Panc1 (cell line): ENCODE measurements at regions not wholly inside any gene's neighbourhood (a gene's known extent, or its start where the extent isn't known, plus 50 kb on each side); places are given as distances from the start of the nearest gene placed in this dataset.

ENCODE experiments used
- ATAC-seq: fragments of 200-7000 bp; cut with Tn5 transposase; 2 replicates; pipeline ENCODE4 v1.9.1; 2020; ENCODE audit warnings: mild to moderate bottlenecking, moderate library complexity
- BruUV-seq: library from RNA; stranded (reverse); fragments of 400-500 nt; replicated peaks from 2 replicates; lab custom pipeline; 2021; lab: Mats Ljungman, UMichigan
- CTCF ChIA-PET: fragments of 300-600 bp; sonication (Branson Sonifier 250); formaldehyde crosslinking; loops from one replicate; lab custom pipeline; 2022; ENCODE audit warnings: antibody characterized with exemption; lab: Charles Lee
- POLR2A ChIA-PET: fragments of 300-600 bp; sonication (Branson Sonifier 250); formaldehyde crosslinking; loops from one replicate; lab custom pipeline; 2022; ENCODE audit warnings: antibody characterized with exemption; lab: Charles Lee
- DNase-seq: peaks from one replicate; pipeline ENCODE4 v3.0.0-alpha.2; 2010; ENCODE audit warnings: low read depth, low spot score
- H3K27ac ChIP-seq: 2 replicates; pipeline ENCODE4 v1.5.1; 2011; ENCODE audit warnings: mild to moderate bottlenecking, low read length, inconsistent platforms
- H3K27me3 ChIP-seq: fragments of 200-500 bp; sonication (Bioruptor generic); 2 replicates; pipeline ENCODE4 v1.6.0; 2014; ENCODE audit warnings: low read length, inconsistent platforms; ENCODE audit not compliant: control insufficient read depth, insufficient read depth
- H3K36me3 ChIP-seq: fragments of 200-500 bp; sonication (Bioruptor generic); 2 replicates; pipeline ENCODE4 v1.5.1; 2014; ENCODE audit warnings: inconsistent platforms, mild to moderate bottlenecking, low read length, moderate library complexity; ENCODE audit not compliant: control insufficient read depth, insufficient read depth
- H3K4me1 ChIP-seq: 2 replicates; pipeline ENCODE4 v1.5.1; 2011; ENCODE audit warnings: inconsistent platforms, mild to moderate bottlenecking, low read length, moderate library complexity; ENCODE audit not compliant: control insufficient read depth, insufficient read depth
- H3K4me3 ChIP-seq, 2 experiments: 2 replicates each; pipeline ENCODE4 v1.5.1; 2011 to 2012; ENCODE audit warnings: low read depth in 2 of 2, low read length in 2 of 2, mild to moderate bottlenecking in 2 of 2, inconsistent platforms in 1 of 2, moderate library complexity in 1 of 2
- H3K9me3 ChIP-seq: fragments of 200-500 bp; sonication (Bioruptor generic); 2 replicates; pipeline ENCODE4 v1.5.1; 2014; ENCODE audit warnings: low read depth, mild to moderate bottlenecking, inconsistent platforms, low read length, moderate library complexity; ENCODE audit not compliant: control insufficient read depth, insufficient read depth
- POLR2AphosphoS5 ChIP-seq: IDR thresholded peaks from 2 replicates; pipeline ENCODE4 v1.6.1; 2012; ENCODE audit warnings: mild to moderate bottlenecking, low read depth, low read length, moderate library complexity
- SIN3A ChIP-seq: IDR thresholded peaks from 2 replicates; pipeline ENCODE4 v1.6.1; 2012; ENCODE audit warnings: low read depth, mild to moderate bottlenecking, low read length, moderate library complexity, borderline replicate concordance; ENCODE audit not compliant: insufficient read depth
- TCF7L2 ChIP-seq: IDR thresholded peaks from 2 replicates; pipeline ENCODE4 v1.6.1; 2011; ENCODE audit warnings: mild to moderate bottlenecking, low read depth, low read length, inconsistent platforms
- in situ Hi-C: cut with HindIII; loops from 2 replicates; pipeline ENCODE4 v1.10.0; 2016; ENCODE audit warnings: low sequenced_read_pairs, low pct_unique_long_range_greater_than_20kb
- intact Hi-C: fragments of 100-400 bp; cut with micrococcal nuclease; formaldehyde crosslinking; loops from one replicate; pipeline ENCODE4 v1.10.0; 2022; ENCODE audit not compliant: unreplicated experiment
- TF ChIP-seq, protein P1 (sequence below), 2 experiments: IDR thresholded peaks; 2 replicates each; pipeline ENCODE4 v1.6.1; 2011 to 2012; ENCODE audit warnings: low read depth in 2 of 2, control low read depth in 1 of 2, low read length in 1 of 2, mild to moderate bottlenecking in 1 of 2, moderate library complexity in 1 of 2; ENCODE audit not compliant: insufficient read depth in 1 of 2

- ATAC-seq = no peak
- POLR2A ChIA-PET = no interaction called here
- CTCF ChIA-PET = no interaction called here
Measured at GRCh38 chr14:53792909-53793308, 163.7 kb downstream of the BMP4 start.

GRCh38 chr14:53790731-53791500 lies 165.7 kb downstream of the BMP4 start:
- H3K4me3 ChIP-seq = no peak overlapping the region
- TF ChIP-seq POLR2AphosphoS5 (no peak), SIN3A (no peak), TCF7L2 (no peak)
- TF ChIP-seq, protein P1, sequence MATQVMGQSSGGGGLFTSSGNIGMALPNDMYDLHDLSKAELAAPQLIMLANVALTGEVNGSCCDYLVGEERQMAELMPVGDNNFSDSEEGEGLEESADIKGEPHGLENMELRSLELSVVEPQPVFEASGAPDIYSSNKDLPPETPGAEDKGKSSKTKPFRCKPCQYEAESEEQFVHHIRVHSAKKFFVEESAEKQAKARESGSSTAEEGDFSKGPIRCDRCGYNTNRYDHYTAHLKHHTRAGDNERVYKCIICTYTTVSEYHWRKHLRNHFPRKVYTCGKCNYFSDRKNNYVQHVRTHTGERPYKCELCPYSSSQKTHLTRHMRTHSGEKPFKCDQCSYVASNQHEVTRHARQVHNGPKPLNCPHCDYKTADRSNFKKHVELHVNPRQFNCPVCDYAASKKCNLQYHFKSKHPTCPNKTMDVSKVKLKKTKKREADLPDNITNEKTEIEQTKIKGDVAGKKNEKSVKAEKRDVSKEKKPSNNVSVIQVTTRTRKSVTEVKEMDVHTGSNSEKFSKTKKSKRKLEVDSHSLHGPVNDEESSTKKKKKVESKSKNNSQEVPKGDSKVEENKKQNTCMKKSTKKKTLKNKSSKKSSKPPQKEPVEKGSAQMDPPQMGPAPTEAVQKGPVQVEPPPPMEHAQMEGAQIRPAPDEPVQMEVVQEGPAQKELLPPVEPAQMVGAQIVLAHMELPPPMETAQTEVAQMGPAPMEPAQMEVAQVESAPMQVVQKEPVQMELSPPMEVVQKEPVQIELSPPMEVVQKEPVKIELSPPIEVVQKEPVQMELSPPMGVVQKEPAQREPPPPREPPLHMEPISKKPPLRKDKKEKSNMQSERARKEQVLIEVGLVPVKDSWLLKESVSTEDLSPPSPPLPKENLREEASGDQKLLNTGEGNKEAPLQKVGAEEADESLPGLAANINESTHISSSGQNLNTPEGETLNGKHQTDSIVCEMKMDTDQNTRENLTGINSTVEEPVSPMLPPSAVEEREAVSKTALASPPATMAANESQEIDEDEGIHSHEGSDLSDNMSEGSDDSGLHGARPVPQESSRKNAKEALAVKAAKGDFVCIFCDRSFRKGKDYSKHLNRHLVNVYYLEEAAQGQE (IDR thresholded peaks at IDR 0.05; ENCODE audit: insufficient read depth in 1 of 2, low read depth in 2 of 2, low read length in 1 of 2) = no peak
- CTCF ChIA-PET = no interaction called here
- no peak for DNase-seq
- intact Hi-C loops (no loop called here), in situ Hi-C loops (no loop called here)
- ATAC-seq = no peak
- no peaks in the 10 kb centered on the region for H3K9me3 ChIP-seq
- H3K27me3 ChIP-seq = no peaks in the 10 kb centered on the region
- H3K4me1 ChIP-seq = no peaks in the 10 kb centered on the region
- H3K36me3 ChIP-seq = no peaks in the 10 kb centered on the region
- no TSS peak for BruUV-seq
- POLR2A ChIA-PET = no interaction called here
- no peak overlapping the region for H3K27ac ChIP-seq

More at GRCh38 chr14:53792909-53793308, 163.7 kb downstream of the BMP4 start:
- no peak for DNase-seq
- Histone ChIP-seq H3K27me3 (no peaks in the 10 kb centered on the region), H3K4me3 (no peak overlapping the region), H3K27ac (no peak overlapping the region), H3K4me1 (no peaks in the 10 kb centered on the region), H3K9me3 (no peaks in the 10 kb centered on the region), H3K36me3 (no peaks in the 10 kb centered on the region)
- BruUV-seq = no TSS peak
- in situ Hi-C loops = no loop called here
- TF ChIP-seq TCF7L2 (no peak), SIN3A (no peak)
- TF ChIP-seq, protein P1 (IDR thresholded peaks at IDR 0.05; ENCODE audit: insufficient read depth in 1 of 2, low read depth in 2 of 2, low read length in 1 of 2) = no peak
- intact Hi-C loops = no loop called here
